Vagina (tissue), 2 donors: ENCODE measurements at regions not wholly inside any gene's neighbourhood (a gene's known extent, or its start where the extent isn't known, plus 50 kb on each side); places are given as distances from the start of the nearest gene placed in this dataset.

ENCODE experiments used
- DNase-seq, 2 donors: peaks; one replicate each; pipeline ENCODE4 v3.0.0-alpha.2; 2017; ENCODE audit errors: extremely low spot score in 2 of 2
- H3K27ac ChIP-seq: fragments of 200-600 bp; sonication (generic); one replicate; pipeline ENCODE4 v1.5.1; 2019
- H3K27me3 ChIP-seq: fragments of 200-600 bp; sonication (generic); one replicate; pipeline ENCODE4 v1.5.1; 2019
- H3K36me3 ChIP-seq, 2 donors: fragments of 200-600 bp; sonication (generic); one replicate each; pipeline ENCODE4 v1.5.1; 2017 to 2019
- H3K4me1 ChIP-seq: fragments of 200-600 bp; sonication (generic); one replicate; pipeline ENCODE4 v1.5.1; 2019
- H3K4me3 ChIP-seq, 2 donors: fragments of 200-600 bp; sonication (generic); 1 replicate in 1 of 2; 2 replicates in 1 of 2; pipeline ENCODE4 v1.5.1; 2016 to 2019
- H3K9me3 ChIP-seq: fragments of 200-600 bp; sonication (generic); one replicate; pipeline ENCODE4 v1.5.1; 2019
- CTCF ChIP-seq, 3 experiments: fragments of 450-650 bp in 2 of 3; fragments of 200-600 bp in 1 of 3; sonication (generic) in 1 of 3; IDR thresholded peaks; one replicate each; pipeline ENCODE4 v1.5.1; 2017 to 2019; ENCODE audit warnings: antibody characterized with exemption in 3 of 3, mild to moderate bottlenecking in 2 of 3, moderate library complexity in 2 of 3
- POLR2A ChIP-seq, 2 donors: fragments of 450-650 bp; IDR thresholded peaks; one replicate each; pipeline ENCODE4 v1.6.1; 2017; ENCODE audit warnings: antibody characterized with exemption in 2 of 2, mild to moderate bottlenecking in 2 of 2, moderate library complexity in 2 of 2
- POLR2AphosphoS5 ChIP-seq, 2 donors: sonication (generic); formaldehyde crosslinking; IDR thresholded peaks; one replicate each; pipeline ENCODE4 v1.9.0; 2017; ENCODE audit warnings: antibody characterized with exemption in 2 of 2, mild to moderate bottlenecking in 2 of 2, low read depth in 1 of 2; ENCODE audit not compliant: insufficient read depth in 1 of 2
- intact Hi-C: fragments of 100-400 bp; cut with DNase I; formaldehyde crosslinking; loops from one replicate; pipeline ENCODE4 v1.15.1; 2023

DNA sequence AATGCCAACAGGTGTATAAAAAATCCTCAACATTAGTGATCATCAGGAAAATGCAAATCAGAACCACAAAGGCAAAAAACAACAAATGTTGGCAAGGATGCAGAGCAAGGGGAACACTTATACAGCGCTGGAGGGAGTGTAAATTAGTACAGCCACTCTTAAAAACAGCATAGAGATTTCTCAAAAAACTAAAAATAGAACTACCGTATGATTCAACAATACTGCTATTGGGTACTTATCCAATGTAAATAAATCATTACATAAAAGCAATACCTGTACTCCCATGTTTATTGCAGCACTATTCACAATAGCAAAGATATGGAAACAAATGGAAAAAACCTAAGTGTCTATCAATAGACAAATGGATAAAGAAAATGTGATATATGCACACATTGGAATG is 171.3 kb downstream of the SLC7A11 start:
- H3K27me3 ChIP-seq = no peaks in the 10 kb centered on the region
- no peak for TF ChIP-seq CTCF (IDR thresholded peaks at IDR 0.05)
- TF ChIP-seq POLR2AphosphoS5 (IDR thresholded peaks at IDR 0.05; ENCODE audit: insufficient read depth in 1 of 2, low read depth in 1 of 2) = no peak
- TF ChIP-seq POLR2A (IDR thresholded peaks at IDR 0.05) = no peak
- intact Hi-C loops = no loop called here
- no peaks in the 10 kb centered on the region for H3K9me3 ChIP-seq
- no peaks in the 10 kb centered on the region for H3K4me1 ChIP-seq
- no peak overlapping the region for H3K4me3 ChIP-seq
- no peak overlapping the region for H3K27ac ChIP-seq
- DNase-seq = no peak
- H3K36me3 ChIP-seq = no peaks in the 10 kb centered on the region

DNA sequence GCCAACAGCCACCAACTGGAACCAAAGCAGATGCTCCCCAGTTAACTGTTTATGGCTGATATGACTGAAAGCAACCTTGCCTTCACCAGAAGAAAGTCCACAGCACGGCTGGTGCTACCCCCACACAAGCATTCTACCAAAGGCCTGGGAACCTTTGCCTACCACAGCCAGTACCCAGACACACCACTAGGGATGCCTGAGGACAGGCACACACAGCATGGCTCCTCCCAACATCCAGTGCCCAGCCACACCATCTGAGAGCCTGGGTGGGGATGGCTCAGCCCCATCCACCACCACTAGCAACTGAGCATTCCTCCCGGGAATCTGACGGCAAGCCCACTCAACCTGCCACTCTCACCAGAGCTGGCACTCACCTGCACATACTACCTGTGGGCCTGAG is 178.6 kb downstream of the SLC7A11 start:
- Histone ChIP-seq H3K4me3 (no peak overlapping the region), H3K9me3 (no peaks in the 10 kb centered on the region), H3K4me1 (no peaks in the 10 kb centered on the region), H3K36me3 (no peaks in the 10 kb centered on the region), H3K27me3 (no peaks in the 10 kb centered on the region), H3K27ac (no peak overlapping the region)
- DNase-seq = no peak
- TF ChIP-seq POLR2A (IDR thresholded peaks at IDR 0.05) = no peak
- no peak for TF ChIP-seq CTCF (IDR thresholded peaks at IDR 0.05)
- no peak for TF ChIP-seq POLR2AphosphoS5 (IDR thresholded peaks at IDR 0.05; ENCODE audit: insufficient read depth in 1 of 2, low read depth in 1 of 2)
- intact Hi-C loops = no loop called here

DNA sequence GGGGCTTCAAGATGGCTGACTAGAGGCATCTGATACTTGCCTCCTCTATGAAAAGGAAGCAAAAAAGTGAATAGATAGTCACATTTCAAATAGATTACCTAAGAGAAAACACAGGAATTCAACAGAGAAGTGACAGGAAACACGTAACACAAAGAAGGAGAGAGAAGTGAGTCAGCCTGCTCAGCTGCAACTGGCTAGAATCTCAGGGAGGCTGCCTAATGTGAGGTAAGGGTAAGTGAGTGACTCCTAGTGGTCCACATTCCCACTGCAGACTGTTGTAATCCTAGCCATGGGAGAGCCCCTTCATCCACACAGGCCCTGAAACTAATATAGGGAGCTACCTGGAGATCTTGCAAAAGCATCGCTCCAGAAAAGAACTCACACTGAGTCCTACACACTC is 179.2 kb downstream of the SLC7A11 start:
- intact Hi-C loops = no loop called here
- H3K36me3 ChIP-seq = no peaks in the 10 kb centered on the region
- TF ChIP-seq POLR2AphosphoS5 (IDR thresholded peaks at IDR 0.05; ENCODE audit: insufficient read depth in 1 of 2, low read depth in 1 of 2) (no peak), POLR2A (IDR thresholded peaks at IDR 0.05) (no peak), CTCF (IDR thresholded peaks at IDR 0.05) (no peak)
- DNase-seq = no peak
- no peaks in the 10 kb centered on the region for H3K9me3 ChIP-seq
- no peaks in the 10 kb centered on the region for H3K27me3 ChIP-seq
- H3K27ac ChIP-seq = no peak overlapping the region
- H3K4me1 ChIP-seq = no peaks in the 10 kb centered on the region
- no peak overlapping the region for H3K4me3 ChIP-seq

GRCh38 chr4:138056541-138056940 is 185.6 kb downstream of the SLC7A11 start:
- no peak overlapping the region for H3K4me3 ChIP-seq
- intact Hi-C loops = no loop called here
- DNase-seq = no peak
- TF ChIP-seq POLR2AphosphoS5 (IDR thresholded peaks at IDR 0.05; ENCODE audit: insufficient read depth in 1 of 2, low read depth in 1 of 2) (no peak), POLR2A (IDR thresholded peaks at IDR 0.05) (no peak), CTCF (IDR thresholded peaks at IDR 0.05) (no peak)
- H3K4me1 ChIP-seq = peaks cover 22% of the 10 kb centered on the region
- H3K36me3 ChIP-seq = no peaks in the 10 kb centered on the region
- no peaks in the 10 kb centered on the region for H3K27me3 ChIP-seq
- H3K9me3 ChIP-seq = no peaks in the 10 kb centered on the region
- no peak overlapping the region for H3K27ac ChIP-seq

- DNase-seq = no peak
- Histone ChIP-seq H3K27me3 (no peaks in the 10 kb centered on the region), H3K9me3 (no peaks in the 10 kb centered on the region), H3K36me3 (no peaks in the 10 kb centered on the region), H3K4me1 (peaks cover 22% of the 10 kb centered on the region), H3K4me3 (no peak overlapping the region), H3K27ac (no peak overlapping the region)
- intact Hi-C loops = no loop called here
- TF ChIP-seq CTCF (IDR thresholded peaks at IDR 0.05) = no peak
- no peak for TF ChIP-seq POLR2A (IDR thresholded peaks at IDR 0.05)
- no peak for TF ChIP-seq POLR2AphosphoS5 (IDR thresholded peaks at IDR 0.05; ENCODE audit: insufficient read depth in 1 of 2, low read depth in 1 of 2)
These were observed 186.3 kb downstream of the SLC7A11 start for GRCh38 chr4:138055890-138056289.
